ENCODE measurements at regions not wholly inside any gene's neighbourhood (a gene's known extent, or its start where the extent isn't known, plus 50 kb on each side); places are given as distances from the start of the nearest gene placed in this dataset.

DNA sequence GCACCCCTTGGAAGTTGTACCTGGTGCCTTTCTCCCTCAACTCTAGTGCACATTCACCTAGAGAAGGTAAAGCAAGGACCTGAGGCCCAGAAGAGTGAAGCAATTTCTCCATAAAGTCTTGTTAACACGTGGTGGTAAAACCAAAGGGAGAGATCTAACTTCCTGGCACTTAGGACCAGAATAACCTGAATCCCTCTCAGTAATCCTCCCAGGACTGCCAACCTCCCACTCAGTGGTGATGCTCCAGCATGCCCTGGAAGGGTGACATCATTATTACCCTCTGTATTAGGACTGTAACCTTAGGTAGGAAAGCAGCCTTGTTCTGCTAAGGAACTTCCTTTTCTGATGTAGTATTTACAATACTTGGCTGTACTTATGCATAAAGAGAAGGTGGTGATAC is 330.6 kb upstream of the MARCKS start:
- ATAC-seq, result no peak
- Mint-ChIP-seq H3K36me3 (ENCODE audit: low read depth) (no peaks in the 10 kb centered on the region), H3K9me3 (peaks cover 4% of the 10 kb centered on the region; the same call in 1 of the 3 replicates), H3K27me3 (ENCODE audit: insufficient read depth, low read depth, poor library complexity) (peaks cover 2% of the 10 kb centered on the region), H3K4me3 (no peak overlapping the region), H3K27ac (no peak overlapping the region), H3K4me1 (0 out of 3 replicates have a peak, but pooled peaks cover 6% of the 10 kb centered on the region)
- H3K27me3 ChIP-seq (ENCODE audit: insufficient read depth), result no peaks in the 10 kb centered on the region
- H3K27ac ChIP-seq (ENCODE audit: low read depth), result no peak overlapping the region
- H3K4me2 ChIP-seq, result no peak overlapping the region
- no peaks in the 10 kb centered on the region for H4K20me1 ChIP-seq (replicated peaks; ENCODE audit: insufficient read depth)
- TF ChIP-seq CREB1 (CRISPR knock-in tag; IDR thresholded peaks at IDR 0.05; ENCODE audit: low read depth), result no peak
- no peak for TF ChIP-seq EZH2 (IDR thresholded peaks at IDR 0.05; ENCODE audit: low read depth, unreplicated experiment)
- TF ChIP-seq NANOG (IDR thresholded peaks at IDR 0.05; ENCODE audit: borderline replicate concordance), result no peak
- TF ChIP-seq, protein P1, sequence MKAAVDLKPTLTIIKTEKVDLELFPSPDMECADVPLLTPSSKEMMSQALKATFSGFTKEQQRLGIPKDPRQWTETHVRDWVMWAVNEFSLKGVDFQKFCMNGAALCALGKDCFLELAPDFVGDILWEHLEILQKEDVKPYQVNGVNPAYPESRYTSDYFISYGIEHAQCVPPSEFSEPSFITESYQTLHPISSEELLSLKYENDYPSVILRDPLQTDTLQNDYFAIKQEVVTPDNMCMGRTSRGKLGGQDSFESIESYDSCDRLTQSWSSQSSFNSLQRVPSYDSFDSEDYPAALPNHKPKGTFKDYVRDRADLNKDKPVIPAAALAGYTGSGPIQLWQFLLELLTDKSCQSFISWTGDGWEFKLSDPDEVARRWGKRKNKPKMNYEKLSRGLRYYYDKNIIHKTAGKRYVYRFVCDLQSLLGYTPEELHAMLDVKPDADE (IDR thresholded peaks at IDR 0.05), result no peak
- no peak for TF ChIP-seq EZH2phosphoT487 (IDR thresholded peaks at IDR 0.05; ENCODE audit: unreplicated experiment)
- TF ChIP-seq, protein P2, sequence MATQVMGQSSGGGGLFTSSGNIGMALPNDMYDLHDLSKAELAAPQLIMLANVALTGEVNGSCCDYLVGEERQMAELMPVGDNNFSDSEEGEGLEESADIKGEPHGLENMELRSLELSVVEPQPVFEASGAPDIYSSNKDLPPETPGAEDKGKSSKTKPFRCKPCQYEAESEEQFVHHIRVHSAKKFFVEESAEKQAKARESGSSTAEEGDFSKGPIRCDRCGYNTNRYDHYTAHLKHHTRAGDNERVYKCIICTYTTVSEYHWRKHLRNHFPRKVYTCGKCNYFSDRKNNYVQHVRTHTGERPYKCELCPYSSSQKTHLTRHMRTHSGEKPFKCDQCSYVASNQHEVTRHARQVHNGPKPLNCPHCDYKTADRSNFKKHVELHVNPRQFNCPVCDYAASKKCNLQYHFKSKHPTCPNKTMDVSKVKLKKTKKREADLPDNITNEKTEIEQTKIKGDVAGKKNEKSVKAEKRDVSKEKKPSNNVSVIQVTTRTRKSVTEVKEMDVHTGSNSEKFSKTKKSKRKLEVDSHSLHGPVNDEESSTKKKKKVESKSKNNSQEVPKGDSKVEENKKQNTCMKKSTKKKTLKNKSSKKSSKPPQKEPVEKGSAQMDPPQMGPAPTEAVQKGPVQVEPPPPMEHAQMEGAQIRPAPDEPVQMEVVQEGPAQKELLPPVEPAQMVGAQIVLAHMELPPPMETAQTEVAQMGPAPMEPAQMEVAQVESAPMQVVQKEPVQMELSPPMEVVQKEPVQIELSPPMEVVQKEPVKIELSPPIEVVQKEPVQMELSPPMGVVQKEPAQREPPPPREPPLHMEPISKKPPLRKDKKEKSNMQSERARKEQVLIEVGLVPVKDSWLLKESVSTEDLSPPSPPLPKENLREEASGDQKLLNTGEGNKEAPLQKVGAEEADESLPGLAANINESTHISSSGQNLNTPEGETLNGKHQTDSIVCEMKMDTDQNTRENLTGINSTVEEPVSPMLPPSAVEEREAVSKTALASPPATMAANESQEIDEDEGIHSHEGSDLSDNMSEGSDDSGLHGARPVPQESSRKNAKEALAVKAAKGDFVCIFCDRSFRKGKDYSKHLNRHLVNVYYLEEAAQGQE (IDR thresholded peaks at IDR 0.05; ENCODE audit: unreplicated experiment), result no peak
- no peak for TF ChIP-seq JUNB (IDR thresholded peaks at IDR 0.05; ENCODE audit: unreplicated experiment)
- no peak for TF ChIP-seq STAT1 (IDR thresholded peaks at IDR 0.05; ENCODE audit: unreplicated experiment)
- TF ChIP-seq, protein P3, sequence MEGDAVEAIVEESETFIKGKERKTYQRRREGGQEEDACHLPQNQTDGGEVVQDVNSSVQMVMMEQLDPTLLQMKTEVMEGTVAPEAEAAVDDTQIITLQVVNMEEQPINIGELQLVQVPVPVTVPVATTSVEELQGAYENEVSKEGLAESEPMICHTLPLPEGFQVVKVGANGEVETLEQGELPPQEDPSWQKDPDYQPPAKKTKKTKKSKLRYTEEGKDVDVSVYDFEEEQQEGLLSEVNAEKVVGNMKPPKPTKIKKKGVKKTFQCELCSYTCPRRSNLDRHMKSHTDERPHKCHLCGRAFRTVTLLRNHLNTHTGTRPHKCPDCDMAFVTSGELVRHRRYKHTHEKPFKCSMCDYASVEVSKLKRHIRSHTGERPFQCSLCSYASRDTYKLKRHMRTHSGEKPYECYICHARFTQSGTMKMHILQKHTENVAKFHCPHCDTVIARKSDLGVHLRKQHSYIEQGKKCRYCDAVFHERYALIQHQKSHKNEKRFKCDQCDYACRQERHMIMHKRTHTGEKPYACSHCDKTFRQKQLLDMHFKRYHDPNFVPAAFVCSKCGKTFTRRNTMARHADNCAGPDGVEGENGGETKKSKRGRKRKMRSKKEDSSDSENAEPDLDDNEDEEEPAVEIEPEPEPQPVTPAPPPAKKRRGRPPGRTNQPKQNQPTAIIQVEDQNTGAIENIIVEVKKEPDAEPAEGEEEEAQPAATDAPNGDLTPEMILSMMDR (conservative IDR thresholded peaks at IDR 0.05; ENCODE audit: low read depth in 2 of 2), result no peak
- TF ChIP-seq, protein P4, sequence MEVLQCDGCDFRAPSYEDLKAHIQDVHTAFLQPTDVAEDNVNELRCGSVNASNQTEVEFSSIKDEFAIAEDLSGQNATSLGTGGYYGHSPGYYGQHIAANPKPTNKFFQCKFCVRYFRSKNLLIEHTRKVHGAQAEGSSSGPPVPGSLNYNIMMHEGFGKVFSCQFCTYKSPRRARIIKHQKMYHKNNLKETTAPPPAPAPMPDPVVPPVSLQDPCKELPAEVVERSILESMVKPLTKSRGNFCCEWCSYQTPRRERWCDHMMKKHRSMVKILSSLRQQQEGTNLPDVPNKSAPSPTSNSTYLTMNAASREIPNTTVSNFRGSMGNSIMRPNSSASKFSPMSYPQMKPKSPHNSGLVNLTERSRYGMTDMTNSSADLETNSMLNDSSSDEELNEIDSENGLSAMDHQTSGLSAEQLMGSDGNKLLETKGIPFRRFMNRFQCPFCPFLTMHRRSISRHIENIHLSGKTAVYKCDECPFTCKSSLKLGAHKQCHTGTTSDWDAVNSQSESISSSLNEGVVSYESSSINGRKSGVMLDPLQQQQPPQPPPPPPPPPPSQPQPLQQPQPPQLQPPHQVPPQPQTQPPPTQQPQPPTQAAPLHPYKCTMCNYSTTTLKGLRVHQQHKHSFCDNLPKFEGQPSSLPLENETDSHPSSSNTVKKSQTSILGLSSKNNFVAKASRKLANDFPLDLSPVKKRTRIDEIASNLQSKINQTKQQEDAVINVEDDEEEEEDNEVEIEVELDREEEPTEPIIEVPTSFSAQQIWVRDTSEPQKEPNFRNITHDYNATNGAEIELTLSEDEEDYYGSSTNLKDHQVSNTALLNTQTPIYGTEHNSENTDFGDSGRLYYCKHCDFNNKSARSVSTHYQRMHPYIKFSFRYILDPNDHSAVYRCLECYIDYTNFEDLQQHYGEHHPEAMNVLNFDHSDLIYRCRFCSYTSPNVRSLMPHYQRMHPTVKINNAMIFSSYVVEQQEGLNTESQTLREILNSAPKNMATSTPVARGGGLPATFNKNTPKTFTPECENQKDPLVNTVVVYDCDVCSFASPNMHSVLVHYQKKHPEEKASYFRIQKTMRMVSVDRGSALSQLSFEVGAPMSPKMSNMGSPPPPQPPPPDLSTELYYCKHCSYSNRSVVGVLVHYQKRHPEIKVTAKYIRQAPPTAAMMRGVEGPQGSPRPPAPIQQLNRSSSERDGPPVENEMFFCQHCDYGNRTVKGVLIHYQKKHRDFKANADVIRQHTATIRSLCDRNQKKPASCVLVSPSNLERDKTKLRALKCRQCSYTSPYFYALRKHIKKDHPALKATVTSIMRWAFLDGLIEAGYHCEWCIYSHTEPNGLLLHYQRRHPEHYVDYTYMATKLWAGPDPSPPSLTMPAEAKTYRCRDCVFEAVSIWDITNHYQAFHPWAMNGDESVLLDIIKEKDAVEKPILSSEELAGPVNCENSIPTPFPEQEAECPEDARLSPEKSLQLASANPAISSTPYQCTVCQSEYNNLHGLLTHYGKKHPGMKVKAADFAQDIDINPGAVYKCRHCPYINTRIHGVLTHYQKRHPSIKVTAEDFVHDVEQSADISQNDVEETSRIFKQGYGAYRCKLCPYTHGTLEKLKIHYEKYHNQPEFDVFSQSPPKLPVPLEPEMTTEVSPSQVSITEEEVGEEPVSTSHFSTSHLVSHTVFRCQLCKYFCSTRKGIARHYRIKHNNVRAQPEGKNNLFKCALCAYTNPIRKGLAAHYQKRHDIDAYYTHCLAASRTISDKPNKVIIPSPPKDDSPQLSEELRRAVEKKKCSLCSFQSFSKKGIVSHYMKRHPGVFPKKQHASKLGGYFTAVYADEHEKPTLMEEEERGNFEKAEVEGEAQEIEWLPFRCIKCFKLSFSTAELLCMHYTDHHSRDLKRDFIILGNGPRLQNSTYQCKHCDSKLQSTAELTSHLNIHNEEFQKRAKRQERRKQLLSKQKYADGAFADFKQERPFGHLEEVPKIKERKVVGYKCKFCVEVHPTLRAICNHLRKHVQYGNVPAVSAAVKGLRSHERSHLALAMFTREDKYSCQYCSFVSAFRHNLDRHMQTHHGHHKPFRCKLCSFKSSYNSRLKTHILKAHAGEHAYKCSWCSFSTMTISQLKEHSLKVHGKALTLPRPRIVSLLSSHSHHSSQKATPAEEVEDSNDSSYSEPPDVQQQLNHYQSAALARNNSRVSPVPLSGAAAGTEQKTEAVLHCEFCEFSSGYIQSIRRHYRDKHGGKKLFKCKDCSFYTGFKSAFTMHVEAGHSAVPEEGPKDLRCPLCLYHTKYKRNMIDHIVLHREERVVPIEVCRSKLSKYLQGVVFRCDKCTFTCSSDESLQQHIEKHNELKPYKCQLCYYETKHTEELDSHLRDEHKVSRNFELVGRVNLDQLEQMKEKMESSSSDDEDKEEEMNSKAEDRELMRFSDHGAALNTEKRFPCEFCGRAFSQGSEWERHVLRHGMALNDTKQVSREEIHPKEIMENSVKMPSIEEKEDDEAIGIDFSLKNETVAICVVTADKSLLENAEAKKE (CRISPR knock-in tag; IDR thresholded peaks at IDR 0.05), result no peak
- TF ChIP-seq ZNF331 (CRISPR knock-in tag; IDR thresholded peaks at IDR 0.05; ENCODE audit: low read depth), result no peak
- no peak for TF ChIP-seq ZNF114 (CRISPR knock-in tag; IDR thresholded peaks at IDR 0.05)
- TF ChIP-seq POLR2AphosphoS5 (IDR thresholded peaks at IDR 0.05; ENCODE audit: low read depth), result no peak
- H3K36me3 ChIP-seq (ENCODE audit: insufficient read depth), result no peaks in the 10 kb centered on the region
- DNase-seq (ENCODE audit: low spot score), result no peak
- no peak overlapping the region for H2AFZ ChIP-seq
- 0 out of 2 replicates have a peak, but pooled peaks cover 3% of the 10 kb centered on the region for H3K9me2 ChIP-seq (ENCODE audit: insufficient read depth)
- H3F3A ChIP-seq (replicated peaks; ENCODE audit: low read depth), result no peaks in the 10 kb centered on the region
- no peaks in the 10 kb centered on the region for H3K79me2 ChIP-seq (replicated peaks; ENCODE audit: insufficient read depth)
- H3K4me1 ChIP-seq (ENCODE audit: insufficient read depth), result 0 out of 2 replicates have a peak, but pooled peaks cover 6% of the 10 kb centered on the region
- H3K4me3 ChIP-seq, result no peak overlapping the region
